H54 (cell line): ENCODE measurements at regions not wholly inside any gene's neighbourhood (a gene's known extent, or its start where the extent isn't known, plus 50 kb on each side); places are given as distances from the start of the nearest gene placed in this dataset.
"Not testable (repeated sequence)": the region's sequence is repeated elsewhere in the genome, so short reads cannot be mapped to it uniquely, and the experiment has no call there.

ENCODE experiments used
- DNase-seq: peaks from one replicate; pipeline ENCODE4 v3.0.0; 2011; ENCODE audit warnings: low spot score, mixed read lengths; ENCODE audit not compliant: insufficient read length
- FAIRE-seq: peaks from 3 replicates; lab custom pipeline; 2011; peaks lifted over from hg19 to GRCh38; lab: Jason Lieb, UNC
- POLR2A ChIP-seq: IDR thresholded peaks from 2 replicates; pipeline ENCODE4 v1.6.1; 2011; ENCODE audit warnings: low read depth, mild to moderate bottlenecking, low read length

- TF ChIP-seq POLR2A = no peak
- FAIRE-seq (no peak), DNase-seq (no peak)
Measured at GRCh38 chr15:26261966-26262365, 398.8 kb upstream of the ATP10A start.

DNA sequence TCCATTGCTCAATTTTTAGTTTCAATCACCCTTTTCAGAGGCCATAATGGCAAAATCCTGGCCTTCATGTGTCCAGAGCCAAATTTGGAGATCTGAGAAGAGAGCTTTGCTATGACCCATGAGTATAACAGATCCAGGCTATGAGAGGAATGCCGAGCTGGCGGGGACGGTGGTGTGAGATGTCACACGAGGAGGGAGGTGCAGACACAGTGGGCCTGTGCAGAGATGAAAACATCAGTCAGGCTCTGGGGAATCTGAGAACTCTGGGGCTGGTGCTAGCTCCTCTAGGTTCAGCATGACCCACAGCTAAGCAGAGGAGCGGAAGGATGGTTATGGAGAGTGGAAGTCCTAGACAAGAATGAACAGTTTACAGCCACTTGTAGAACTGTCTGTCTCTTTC lies 398.3 kb upstream of the ATP10A start:
- FAIRE-seq (no peak), DNase-seq (no peak)
- TF ChIP-seq POLR2A = no peak

- no peak for DNase-seq
- FAIRE-seq = no peak
- no peak for TF ChIP-seq POLR2A
Measured at GRCh38 chr15:26260517-26261133, 397.5 kb upstream of the ATP10A start.

GRCh38 chr15:26259581-26259980 lies 396.5 kb upstream of the ATP10A start:
- DNase-seq (no peak), FAIRE-seq (no peak)
- no peak for TF ChIP-seq POLR2A

DNA sequence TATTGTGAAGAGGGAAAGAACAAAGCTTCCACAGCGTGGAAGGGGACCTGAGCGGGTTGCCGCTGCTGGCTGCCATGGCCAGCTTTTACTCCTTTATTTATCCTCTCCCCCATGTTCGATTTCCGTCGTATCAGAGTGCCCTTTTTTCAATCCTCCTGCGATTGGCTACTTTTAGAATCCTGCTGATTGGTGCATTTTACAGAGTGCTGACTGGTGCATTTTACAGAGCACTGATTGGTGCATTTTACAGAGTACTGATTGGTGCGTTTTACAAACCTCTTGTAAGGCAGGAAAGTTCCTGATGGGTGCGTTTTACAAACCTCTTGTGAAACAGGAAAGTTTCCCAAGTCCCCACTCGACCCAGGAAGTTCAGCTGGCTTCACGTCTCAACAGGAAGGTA lies 381.7 kb upstream of the ATP10A start:
- not testable (repeated sequence) for DNase-seq, FAIRE-seq

DNA sequence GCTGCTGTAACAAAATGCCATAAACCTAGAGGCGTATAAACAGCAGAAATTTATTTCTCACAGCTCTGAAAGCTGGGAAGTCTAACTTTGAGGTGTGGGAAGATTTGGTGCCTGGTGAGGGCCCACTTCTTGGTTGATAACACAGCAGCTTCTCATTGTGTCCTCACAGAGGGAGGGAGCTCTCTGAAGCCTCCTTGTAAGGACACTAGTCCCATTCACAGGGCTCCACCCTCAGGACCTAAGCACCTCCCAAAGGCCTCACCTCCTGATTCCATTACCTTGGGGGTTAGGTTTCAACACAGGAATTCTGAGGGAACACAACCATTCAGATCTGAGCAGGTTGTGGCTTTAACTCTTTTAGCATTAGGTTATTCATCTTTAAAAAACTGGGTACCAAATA lies 380.3 kb upstream of the ATP10A start:
- no peak for FAIRE-seq
- no peak for TF ChIP-seq POLR2A

GRCh38 chr15:26242565-26243071 lies 379.5 kb upstream of the ATP10A start:
- FAIRE-seq (no peak), DNase-seq (no peak)
- TF ChIP-seq POLR2A = no peak

More for the DNA sequence above, 380.3 kb upstream of the ATP10A start:
- no peak for DNase-seq

- FAIRE-seq = no peak
- no peak for DNase-seq
- TF ChIP-seq POLR2A = no peak
Measured at GRCh38 chr15:26235864-26236263, 372.7 kb upstream of the ATP10A start.

- DNase-seq (no peak), FAIRE-seq (no peak)
- no peak for TF ChIP-seq POLR2A
Measured at GRCh38 chr15:26234976-26235767, 372.0 kb upstream of the ATP10A start.

- TF ChIP-seq POLR2A = no peak
- FAIRE-seq (no peak), DNase-seq (no peak)
Measured at GRCh38 chr15:26232691-26233090, 369.6 kb upstream of the ATP10A start.

GRCh38 chr15:26231096-26231495 lies 368.0 kb upstream of the ATP10A start:
- no peak for DNase-seq
- TF ChIP-seq POLR2A = no peak
- FAIRE-seq = no peak

DNA sequence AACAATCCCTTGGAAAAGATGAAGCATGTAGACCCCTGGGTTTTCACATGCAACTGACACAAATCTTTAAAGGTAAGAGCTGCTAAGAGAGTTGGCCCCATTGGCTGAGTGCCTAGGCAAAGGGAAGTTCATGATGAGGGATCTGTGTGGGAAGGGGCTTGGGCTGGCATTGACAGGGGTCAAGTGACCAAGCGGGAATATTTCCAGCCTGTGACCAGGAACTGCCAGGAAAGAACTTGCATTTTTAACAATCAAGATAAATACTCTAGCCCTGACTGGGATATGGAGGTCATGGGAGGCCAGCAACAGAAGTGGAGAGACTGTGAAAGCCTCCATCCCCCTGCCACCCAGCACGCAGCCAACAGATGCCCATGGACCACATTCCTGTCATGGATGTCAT lies 361.1 kb upstream of the ATP10A start:
- DNase-seq = no peak
- FAIRE-seq = no peak
- no peak for TF ChIP-seq POLR2A

DNA sequence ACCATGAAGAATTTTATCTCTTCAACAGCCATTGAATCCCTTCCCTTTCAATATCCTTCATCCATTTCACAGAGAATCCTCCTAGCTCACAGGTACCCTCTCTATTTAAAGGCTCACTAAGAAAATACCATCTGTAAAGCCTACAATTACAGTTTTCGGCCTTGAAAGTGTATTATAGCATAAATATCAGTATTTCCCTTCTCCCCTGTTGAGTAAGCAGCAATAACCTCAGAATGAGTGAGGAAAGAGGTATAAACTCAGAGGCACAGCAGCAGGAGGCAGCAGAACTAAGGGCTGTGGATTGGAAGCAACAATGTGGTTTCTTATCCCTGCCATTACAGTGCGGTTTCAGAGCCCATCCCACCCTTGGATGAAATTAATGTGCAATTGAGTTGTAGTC lies 360.6 kb upstream of the ATP10A start:
- no peak for FAIRE-seq
- no peak for TF ChIP-seq POLR2A
- no peak for DNase-seq

- FAIRE-seq = no peak
- no peak for TF ChIP-seq POLR2A
- DNase-seq = no peak
Measured at GRCh38 chr15:26222781-26223180, 359.7 kb upstream of the ATP10A start.

- DNase-seq, FAIRE-seq: not testable (repeated sequence)
Measured at GRCh38 chr15:26217043-26217442, 353.9 kb upstream of the ATP10A start.
